Stimulated activated CD8-positive, alpha-beta memory T cell treated with anti-CD3 and anti-CD28 coated beads, Interleukin-7, amount 100 ng/mL, for 4 hours (primary cell): ENCODE measurements at regions not wholly inside any gene's neighbourhood (a gene's known extent, or its start where the extent isn't known, plus 50 kb on each side); places are given as distances from the start of the nearest gene placed in this dataset.
"Not testable (repeated sequence)": the region's sequence is repeated elsewhere in the genome, so short reads cannot be mapped to it uniquely, and the experiment has no call there.

Experiments
- DNase-seq, 2 donors: peaks; one replicate each; pipeline ENCODE4 v3.0.0-alpha.2; 2020; ENCODE audit warnings: low read depth in 2 of 2

- DNase-seq = no peak
Observed at GRCh38 chr14:100419856-100420255, 96.7 kb downstream of the SLC25A47 start.

GRCh38 chr14:100421756-100422470, 98.8 kb downstream of the SLC25A47 start:
- no peak for DNase-seq

GRCh38 chr14:100422556-100423316, 99.6 kb downstream of the SLC25A47 start:
- DNase-seq = no peak

- no peak for DNase-seq
Observed at GRCh38 chr14:100423317-100424010, 100.3 kb downstream of the SLC25A47 start.

GRCh38 chr14:100424504-100425428, 101.6 kb downstream of the SLC25A47 start:
- no peak for DNase-seq

GRCh38 chr14:100425429-100425827, 102.3 kb downstream of the SLC25A47 start:
- DNase-seq = no peak

GRCh38 chr14:100426314-100426713, 103.2 kb downstream of the SLC25A47 start:
- no peak for DNase-seq

- DNase-seq = no peak
Observed at GRCh38 chr14:100427166-100427565, 104.0 kb downstream of the SLC25A47 start.

- no peak for DNase-seq
Observed at GRCh38 chr14:100428727-100429126, 105.6 kb downstream of the SLC25A47 start.

- no peak for DNase-seq
Observed at GRCh38 chr14:100429537-100429936, 106.4 kb downstream of the SLC25A47 start.

- no peak for DNase-seq
Observed at GRCh38 chr14:100430571-100430970, 107.4 kb downstream of the SLC25A47 start.

- DNase-seq = not testable (repeated sequence)
Observed at GRCh38 chr14:100431461-100431860, 108.3 kb downstream of the SLC25A47 start.

GRCh38 chr14:100432652-100433427, 109.7 kb downstream of the SLC25A47 start:
- no peak for DNase-seq

GRCh38 chr14:100433428-100433814, 110.3 kb downstream of the SLC25A47 start:
- no peak for DNase-seq

GRCh38 chr14:100434033-100434601, 111.0 kb downstream of the SLC25A47 start:
- no peak for DNase-seq

GRCh38 chr14:100434911-100435438, 111.8 kb downstream of the SLC25A47 start:
- DNase-seq = no peak

GRCh38 chr14:100435459-100435858, 112.3 kb downstream of the SLC25A47 start:
- DNase-seq = no peak

- no peak for DNase-seq
Observed at GRCh38 chr14:100436745-100437406, 113.7 kb downstream of the SLC25A47 start.

- no peak for DNase-seq
Observed at GRCh38 chr14:100438271-100438670, 115.1 kb downstream of the SLC25A47 start.
